Erythroblast (primary cell): ENCODE measurements at regions not wholly inside any gene's neighbourhood (a gene's known extent, or its start where the extent isn't known, plus 50 kb on each side); places are given as distances from the start of the nearest gene placed in this dataset.

ENCODE experiments used
- GATA1 ChIP-seq: IDR thresholded peaks from 2 replicates; pipeline ENCODE4 v1.6.1; 2011; ENCODE audit warnings: low read depth, mild to moderate bottlenecking, control low read depth, low read length, moderate library complexity
- POLR2A ChIP-seq: IDR thresholded peaks from 2 replicates; pipeline ENCODE4 v1.6.1; 2011; ENCODE audit warnings: mild to moderate bottlenecking, low read length

DNA sequence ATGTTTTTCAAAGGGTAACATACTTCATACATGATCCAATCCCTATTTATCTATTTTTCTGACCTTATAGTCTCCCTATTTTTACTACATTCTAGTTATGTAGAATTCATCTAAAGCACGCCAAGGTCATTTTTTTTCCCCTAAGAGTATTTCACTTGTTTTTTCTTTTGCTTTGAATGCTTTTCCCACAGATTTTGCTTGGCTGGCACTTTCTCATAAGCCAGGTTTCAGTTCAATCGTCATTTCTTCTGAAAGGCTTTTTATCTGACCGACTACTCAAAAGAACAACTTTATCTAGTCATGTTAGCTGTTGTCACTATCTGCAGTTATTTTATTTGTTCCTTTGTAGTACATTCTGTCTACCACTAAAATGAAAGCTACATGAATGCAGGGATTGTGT is 1274.6 kb downstream of the REEP3 start:
- TF ChIP-seq POLR2A (no peak), GATA1 (no peak)
